Activated naive CD4-positive, alpha-beta T cell treated with Interleukin-2 at 50 U/mL for 16 hours (primary cell): ENCODE measurements at regions not wholly inside any gene's neighbourhood (a gene's known extent, or its start where the extent isn't known, plus 50 kb on each side); places are given as distances from the start of the nearest gene placed in this dataset.
"Not testable (repeated sequence)": the region's sequence is repeated elsewhere in the genome, so short reads cannot be mapped to it uniquely, and the experiment has no call there.

Experiments
- DNase-seq: peaks from one replicate; pipeline ENCODE4 v3.0.0-alpha.2; 2020

- DNase-seq = not testable (repeated sequence)
Measured at GRCh38 chr17:21558921-21559320, 133.4 kb upstream of the KCNJ18 start.

- DNase-seq = no peak
Measured at GRCh38 chr17:21564262-21564661, 128.1 kb upstream of the KCNJ18 start.

GRCh38 chr17:21564757-21565156 is 127.6 kb upstream of the KCNJ18 start:
- DNase-seq = not testable (repeated sequence)

GRCh38 chr17:21570427-21570826 is 121.9 kb upstream of the KCNJ18 start:
- DNase-seq = not testable (repeated sequence)

GRCh38 chr17:21572148-21572547 is 120.2 kb upstream of the KCNJ18 start:
- not testable (repeated sequence) for DNase-seq

GRCh38 chr17:21573271-21573960 is 118.9 kb upstream of the KCNJ18 start:
- not testable (repeated sequence) for DNase-seq

- peak; percentile 24 for DNase-seq
Measured at GRCh38 chr17:21573961-21574610, 118.2 kb upstream of the KCNJ18 start.

GRCh38 chr17:21574611-21575255 is 117.6 kb upstream of the KCNJ18 start:
- DNase-seq = not testable (repeated sequence)

GRCh38 chr17:21578783-21579182 is 113.5 kb upstream of the KCNJ18 start:
- DNase-seq = not testable (repeated sequence)

GRCh38 chr17:21592774-21593173 is 99.5 kb upstream of the KCNJ18 start:
- DNase-seq = no peak

- DNase-seq = not testable (repeated sequence)
Measured at GRCh38 chr17:21593452-21594105, 98.7 kb upstream of the KCNJ18 start.

- no peak for DNase-seq
Measured at GRCh38 chr17:21595086-21595485, 97.2 kb upstream of the KCNJ18 start.

- DNase-seq = no peak
Measured at GRCh38 chr17:21602176-21602575, 90.1 kb upstream of the KCNJ18 start.

GRCh38 chr17:21603292-21603691 is 89.0 kb upstream of the KCNJ18 start:
- not testable (repeated sequence) for DNase-seq

- DNase-seq = not testable (repeated sequence)
Measured at GRCh38 chr17:21611443-21611842, 80.9 kb upstream of the KCNJ18 start.

GRCh38 chr17:21612123-21613070 is 79.9 kb upstream of the KCNJ18 start:
- DNase-seq = not testable (repeated sequence)

GRCh38 chr17:21613071-21613429 is 79.3 kb upstream of the KCNJ18 start:
- DNase-seq = no peak

GRCh38 chr17:21626987-21627386 is 65.3 kb upstream of the KCNJ18 start:
- not testable (repeated sequence) for DNase-seq
